GM19193 (cell line): ENCODE measurements at regions not wholly inside any gene's neighbourhood (a gene's known extent, or its start where the extent isn't known, plus 50 kb on each side); places are given as distances from the start of the nearest gene placed in this dataset.

Experiments
- POLR2A ChIP-seq: IDR thresholded peaks from 4 replicates; pipeline ENCODE4 v1.6.1; 2011; ENCODE audit not compliant: insufficient read depth, insufficient read length; ENCODE audit errors: extremely low read depth

DNA sequence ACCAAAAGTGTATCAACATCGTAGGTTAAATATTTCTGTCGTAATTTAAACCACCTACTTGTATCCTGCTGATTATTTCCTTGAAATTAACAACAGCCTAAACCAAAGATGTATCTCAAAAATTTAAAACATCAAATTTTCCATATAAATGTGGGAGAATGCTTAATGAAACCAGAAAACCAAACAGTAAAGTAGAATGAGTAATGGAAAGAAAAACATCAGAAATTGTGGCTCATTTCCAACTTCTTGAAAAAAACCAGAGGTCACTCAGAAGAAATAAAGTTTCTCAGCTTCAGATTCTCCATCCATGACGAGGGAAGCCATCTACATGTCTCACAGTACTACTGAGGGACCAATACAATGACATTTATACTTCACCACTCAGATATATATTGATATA, 296.5 kb downstream of the NOL4 start:
- no peak for TF ChIP-seq POLR2A

DNA sequence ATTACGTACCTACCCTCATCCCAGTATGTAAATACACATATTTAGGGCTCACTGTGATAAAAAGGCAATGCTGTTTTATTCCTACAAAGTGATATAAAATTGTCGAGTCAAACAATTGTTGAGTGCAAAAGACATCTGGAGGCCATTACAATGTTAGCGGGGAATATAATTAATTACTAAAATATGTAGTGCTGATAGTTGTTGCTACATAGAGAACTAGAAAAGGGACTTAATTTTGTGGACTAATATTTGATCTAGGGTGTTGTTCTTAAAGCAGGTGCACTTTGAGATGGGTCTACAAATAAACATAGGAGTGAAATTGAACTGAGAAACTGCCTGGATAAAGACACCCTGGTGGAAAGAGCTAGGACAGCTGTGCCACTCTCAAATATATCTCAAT, 300.1 kb downstream of the NOL4 start:
- TF ChIP-seq POLR2A: no peak

DNA sequence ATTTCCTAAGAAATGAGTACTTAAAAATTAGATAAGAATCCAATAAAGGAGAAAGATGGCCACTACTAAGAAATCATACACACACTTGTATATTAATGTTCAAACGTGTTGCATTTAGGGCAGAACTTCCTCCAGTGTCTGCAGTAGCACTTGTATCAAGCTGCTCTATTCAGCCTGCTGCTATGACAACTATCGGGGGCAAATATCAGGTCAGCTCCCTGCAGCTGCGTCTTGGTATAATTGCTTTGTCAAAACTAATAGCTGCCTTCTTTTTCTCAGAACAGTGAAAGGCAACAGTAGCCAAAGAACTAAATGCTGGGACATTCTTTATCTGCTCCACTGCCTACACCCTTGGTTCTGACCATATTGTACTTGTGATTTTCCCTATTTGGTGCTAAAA, 300.7 kb downstream of the NOL4 start:
- no peak for TF ChIP-seq POLR2A

DNA sequence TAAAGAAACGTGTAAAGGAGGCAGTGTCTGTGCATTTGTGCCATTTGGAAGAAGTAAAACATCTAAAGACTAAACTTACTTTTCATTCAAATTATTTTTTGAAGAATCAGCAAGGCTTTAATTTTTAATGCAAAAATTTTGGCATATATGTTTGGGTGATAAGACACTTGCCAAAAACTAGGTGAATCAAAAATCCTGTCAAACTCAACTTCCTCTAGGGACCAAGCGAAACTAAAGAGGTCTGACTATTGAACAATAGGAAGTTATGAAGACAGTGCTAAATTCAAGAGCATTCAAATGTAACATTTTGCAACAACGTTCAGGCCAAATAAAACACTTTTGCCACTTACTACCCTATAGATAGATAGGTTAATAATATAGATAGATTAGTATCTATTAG, 306.1 kb downstream of the NOL4 start:
- no peak for TF ChIP-seq POLR2A

DNA sequence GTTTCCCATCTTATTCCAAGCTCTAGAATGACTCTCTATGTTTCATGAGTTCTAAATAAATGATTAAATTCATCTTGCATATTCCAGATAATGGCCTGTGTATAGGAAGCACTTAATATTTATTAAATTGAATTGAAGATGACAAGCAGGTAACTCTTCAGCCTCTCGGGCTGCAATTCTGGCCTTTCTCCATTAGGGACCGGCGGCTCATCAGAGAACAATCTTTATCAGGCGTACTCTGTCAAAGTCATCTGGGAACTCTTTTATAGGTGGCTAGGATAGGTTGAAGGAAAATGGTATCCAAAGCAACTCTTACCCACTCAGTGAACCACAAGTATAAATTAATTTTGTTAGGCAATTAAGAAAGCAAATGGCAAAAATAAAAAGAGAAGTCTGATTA, 308.5 kb downstream of the NOL4 start:
- TF ChIP-seq POLR2A: no peak

DNA sequence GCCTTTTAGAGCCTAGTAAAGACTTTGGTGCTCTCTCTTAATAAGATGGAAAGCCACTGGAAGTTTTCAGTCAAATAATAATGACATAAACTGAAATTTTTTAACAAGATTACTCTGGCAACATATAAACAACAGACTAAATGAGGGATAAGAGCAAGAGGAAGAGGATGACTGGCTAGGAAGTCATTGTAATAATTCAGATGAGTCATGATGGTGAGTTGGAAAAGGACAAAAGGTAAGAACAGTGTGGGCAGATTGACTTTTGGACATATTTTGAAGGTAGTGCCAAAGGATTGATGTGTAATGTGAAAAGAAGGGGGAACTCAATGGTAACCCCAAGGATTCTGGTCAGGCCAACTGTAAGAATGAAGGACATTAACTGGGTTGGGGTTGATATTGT, 310.3 kb downstream of the NOL4 start:
- no peak for TF ChIP-seq POLR2A

DNA sequence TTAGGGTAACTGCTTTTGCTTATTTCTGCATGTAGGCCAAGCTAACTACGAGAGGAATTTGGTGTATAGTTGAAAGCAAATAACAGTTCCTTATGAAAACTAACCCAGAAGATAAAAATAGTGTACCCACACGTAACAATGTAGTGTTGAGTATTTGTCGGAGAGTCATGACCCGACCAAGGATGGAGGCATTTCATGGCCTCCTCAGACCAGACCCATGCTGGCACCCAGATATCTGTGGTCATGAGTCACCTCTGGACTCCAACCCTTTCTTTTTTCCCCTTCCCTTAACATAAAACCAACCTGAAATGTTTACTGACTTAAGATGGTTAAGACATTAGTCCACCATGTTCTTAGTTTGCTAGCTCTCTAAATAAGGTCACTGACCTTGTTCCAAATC, 318.7 kb downstream of the NOL4 start:
- TF ChIP-seq POLR2A: no peak

DNA sequence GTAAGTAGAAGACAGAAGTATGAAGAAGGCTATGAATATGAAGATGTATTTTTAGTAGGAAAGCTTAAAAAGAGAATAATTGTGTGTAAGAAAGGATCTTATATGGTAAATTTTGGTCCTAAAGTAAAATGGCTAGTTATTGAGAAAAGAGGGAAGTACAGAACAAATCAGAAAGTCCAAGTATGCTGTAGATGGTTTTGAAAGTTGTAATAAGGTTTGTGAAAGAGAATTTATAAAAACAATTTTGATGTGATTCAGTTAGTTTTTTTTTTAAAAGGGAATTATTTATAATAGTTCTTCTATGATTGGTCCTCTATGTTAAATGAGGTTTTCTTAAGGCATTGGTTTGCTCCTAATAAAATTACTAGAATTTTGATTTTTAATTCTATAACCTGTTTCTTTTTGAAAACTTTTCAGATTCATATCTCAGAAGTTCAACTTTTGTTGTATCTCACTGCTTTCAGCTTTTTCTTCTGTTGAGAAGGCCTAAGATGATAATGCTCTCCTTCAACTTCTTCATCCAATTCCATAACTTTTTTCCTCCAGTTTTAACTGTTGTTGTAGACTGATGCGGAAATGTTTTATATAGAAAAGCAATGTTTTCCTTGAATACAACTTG, 322.7 kb downstream of the NOL4 start:
- TF ChIP-seq POLR2A: no peak

DNA sequence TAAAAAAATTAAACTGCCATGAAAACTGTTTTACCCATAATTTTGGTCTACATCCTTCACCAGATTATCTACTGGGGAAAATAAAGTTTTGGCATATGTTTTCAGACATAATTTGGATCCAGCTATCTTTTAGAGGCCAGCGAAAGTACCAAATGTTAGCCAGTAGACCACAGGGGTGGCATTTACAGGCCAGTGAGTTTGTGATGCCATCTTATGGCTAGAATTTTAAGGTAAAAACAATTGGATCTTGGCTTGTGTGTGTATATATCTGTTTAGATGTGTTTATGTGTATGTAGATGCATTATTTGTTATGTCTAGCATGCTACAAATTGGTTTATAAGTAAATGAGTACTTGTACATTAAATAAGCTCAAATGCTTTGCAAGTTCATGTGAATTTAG, 322.6 kb downstream of the ASXL3 start:
- no peak for TF ChIP-seq POLR2A

DNA sequence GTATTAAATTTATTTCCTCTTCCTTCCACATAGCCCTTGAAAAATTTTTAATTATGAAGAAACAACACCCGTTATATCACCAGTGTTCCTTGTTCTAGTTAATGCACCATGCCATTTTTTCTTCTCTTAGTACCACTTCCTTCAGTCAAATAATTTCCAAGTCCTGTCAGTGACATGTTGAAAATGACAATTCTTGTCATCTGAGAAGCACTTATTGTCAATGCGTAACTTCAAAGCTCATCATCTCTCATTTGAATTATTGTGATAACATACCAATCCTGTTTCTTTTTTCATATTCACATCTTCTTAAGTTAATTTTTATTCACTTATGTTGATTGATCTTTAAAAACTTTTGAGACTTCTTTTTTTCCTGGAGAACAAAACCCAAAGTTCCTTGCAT, 320.4 kb downstream of the ASXL3 start:
- TF ChIP-seq POLR2A: no peak

DNA sequence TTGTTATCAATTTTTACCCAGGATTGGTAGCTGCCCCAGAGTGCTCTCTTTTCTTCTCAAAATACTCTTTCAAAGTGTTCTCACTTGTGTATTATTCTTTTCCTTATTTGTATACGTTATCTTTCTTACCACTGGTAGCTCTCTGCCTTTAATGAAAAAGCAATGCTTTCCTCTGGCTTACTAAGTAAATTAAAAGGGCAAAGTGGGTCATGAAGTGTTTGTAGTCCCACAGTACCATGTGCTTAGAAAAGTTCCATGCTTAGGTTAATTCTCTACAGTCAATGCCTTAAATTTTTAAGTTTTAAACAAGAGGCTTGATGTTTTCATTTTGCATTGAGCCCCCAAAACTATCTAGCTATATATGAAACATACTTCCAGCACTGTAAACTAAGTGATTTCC, 300.2 kb downstream of the ASXL3 start:
- TF ChIP-seq POLR2A: no peak

DNA sequence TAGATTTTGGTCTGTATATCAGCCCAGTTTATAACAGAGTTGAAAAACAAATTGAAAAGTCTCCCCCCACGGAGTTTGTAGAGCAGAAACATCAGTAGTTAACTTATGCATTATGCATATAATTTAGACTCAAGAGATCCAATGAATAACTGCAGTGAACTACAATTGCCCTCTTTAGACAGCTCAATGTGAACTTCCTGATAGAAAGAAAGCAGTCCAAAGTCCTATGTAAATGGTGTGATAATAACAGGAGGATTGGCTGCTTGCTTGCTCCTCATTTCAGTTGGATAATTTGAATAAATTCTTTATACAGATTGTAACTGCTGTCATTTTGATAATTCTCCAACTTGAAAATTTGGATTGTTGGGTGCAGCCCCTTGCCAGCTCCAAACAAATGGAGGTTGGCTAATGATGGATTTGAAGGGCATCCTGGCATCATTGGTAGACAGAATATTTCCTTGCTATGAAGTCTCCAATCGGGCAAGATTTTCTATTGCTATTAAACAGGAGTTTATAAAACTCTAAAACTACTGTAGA, 297.1 kb downstream of the ASXL3 start:
- no peak for TF ChIP-seq POLR2A

DNA sequence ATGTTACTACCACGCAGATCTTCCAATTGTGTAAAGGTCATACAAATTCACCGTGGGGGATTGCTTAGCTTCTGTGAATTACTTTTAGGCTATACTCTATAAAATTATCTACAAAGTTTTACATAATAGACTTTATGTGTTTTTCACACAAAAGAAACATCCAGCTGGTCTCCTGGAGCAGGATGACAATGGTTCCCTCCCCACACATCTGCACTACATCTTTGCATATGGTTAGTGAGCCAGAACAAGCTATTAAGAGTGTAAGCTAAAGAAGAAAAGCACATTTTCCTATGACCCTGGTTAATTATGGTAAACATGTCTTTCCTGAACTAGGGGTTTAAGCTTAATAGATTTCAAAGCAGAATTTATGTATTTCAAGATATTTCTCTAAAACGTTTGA, 295.1 kb downstream of the ASXL3 start:
- no peak for TF ChIP-seq POLR2A

DNA sequence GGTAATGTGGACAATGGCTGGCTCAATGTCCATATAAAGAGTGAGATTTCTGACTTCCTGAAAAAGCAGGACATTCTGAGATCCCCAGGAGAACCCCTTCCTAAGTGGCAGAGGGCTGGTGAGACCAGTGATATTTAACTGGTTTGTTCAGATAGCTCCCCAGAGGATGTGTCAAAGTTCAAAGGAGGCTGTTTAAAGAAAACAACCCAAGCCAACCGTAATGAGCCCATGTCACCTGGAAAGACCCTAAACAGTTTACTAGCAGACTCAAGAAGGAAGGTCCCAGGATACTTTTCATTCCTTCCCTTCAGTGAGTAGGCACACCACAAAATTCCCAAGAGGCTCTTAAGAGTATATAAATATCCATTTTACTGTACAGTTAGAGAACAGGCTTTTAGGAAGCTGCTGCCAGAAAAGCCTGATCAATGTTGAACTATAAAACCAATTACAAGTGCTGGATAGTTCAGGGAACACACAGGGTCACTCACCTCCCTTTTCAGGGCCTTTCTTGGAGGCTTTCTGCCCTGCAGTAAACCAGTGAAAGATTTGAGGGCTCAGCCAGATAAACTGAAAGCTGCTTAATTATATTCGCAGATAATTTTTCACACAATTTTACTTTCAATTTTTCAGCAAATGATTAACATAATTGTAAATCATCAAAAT, 293.5 kb downstream of the ASXL3 start:
- TF ChIP-seq POLR2A: no peak

DNA sequence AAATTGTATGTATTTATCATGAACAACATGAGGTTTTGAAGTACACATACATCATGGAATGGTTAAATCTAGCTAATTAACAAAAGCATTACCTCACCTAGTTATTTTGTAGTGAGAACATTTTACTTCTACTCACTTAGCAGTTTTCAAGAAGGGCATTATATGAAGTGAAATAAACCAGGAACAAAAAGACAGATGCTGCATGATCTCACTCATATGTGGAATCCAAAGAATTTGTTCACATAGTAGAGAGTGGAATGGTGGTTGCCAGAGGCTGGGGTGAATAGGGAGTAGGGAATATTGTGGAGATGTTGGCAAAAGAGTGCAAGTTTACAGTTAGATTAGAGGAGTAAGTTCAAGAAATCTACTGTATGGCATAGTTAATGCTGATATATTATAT, 292.0 kb downstream of the ASXL3 start:
- TF ChIP-seq POLR2A: no peak

DNA sequence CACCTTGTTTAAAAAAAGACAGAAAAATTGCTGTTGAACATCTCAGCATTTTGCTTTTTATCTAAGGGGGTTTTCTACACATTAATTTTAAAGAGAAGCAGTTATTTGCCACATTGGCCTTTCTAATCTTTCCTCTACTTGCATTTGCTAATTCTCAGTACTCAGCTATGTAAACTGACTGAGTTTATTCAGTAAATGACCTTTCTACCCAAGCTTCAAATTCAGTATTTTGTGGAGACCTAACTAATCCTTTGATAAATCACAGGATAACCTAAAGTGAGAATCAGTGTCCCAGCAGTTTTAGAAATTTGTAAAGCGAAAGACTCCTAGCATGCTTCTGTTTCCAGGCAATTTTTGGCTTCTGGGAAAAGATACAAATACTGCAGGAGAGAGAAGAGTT, 288.4 kb downstream of the ASXL3 start:
- TF ChIP-seq POLR2A: no peak
